ENCODE measurements at regions not wholly inside any gene's neighbourhood (a gene's known extent, or its start where the extent isn't known, plus 50 kb on each side); places are given as distances from the start of the nearest gene placed in this dataset.

GRCh38 chr7:68309271-68309670 lies 1289.0 kb upstream of the AUTS2 start:
- Histone ChIP-seq H3K36me3 (ENCODE audit: insufficient read depth, low read length) (no peaks in the 10 kb centered on the region), H3K27me3 (ENCODE audit: control insufficient read depth, insufficient read depth, low read length) (no peaks in the 10 kb centered on the region), H3K9me3 (replicated peaks; ENCODE audit: low read length) (peaks cover 7% of the 10 kb centered on the region), H3K4me1 (ENCODE audit: control insufficient read depth, insufficient read depth, low read length) (no peaks in the 10 kb centered on the region), H3K9ac (ENCODE audit: low read depth, low read length) (no peak overlapping the region), H3K4me3 (ENCODE audit: low read length) (no peak overlapping the region), H3K4me2 (ENCODE audit: low read length) (no peak overlapping the region)

GRCh38 chr7:68309806-68310205 lies 1288.5 kb upstream of the AUTS2 start:
- H3K36me3 ChIP-seq (ENCODE audit: insufficient read depth, low read length): no peaks in the 10 kb centered on the region
- H3K4me1 ChIP-seq (ENCODE audit: control insufficient read depth, insufficient read depth, low read length): no peaks in the 10 kb centered on the region
- H3K9me3 ChIP-seq (replicated peaks; ENCODE audit: low read length): peaks cover 7% of the 10 kb centered on the region
- no peak overlapping the region for H3K9ac ChIP-seq (ENCODE audit: low read depth, low read length)
- no peak overlapping the region for H3K4me3 ChIP-seq (ENCODE audit: low read length)
- H3K27me3 ChIP-seq (ENCODE audit: control insufficient read depth, insufficient read depth, low read length): no peaks in the 10 kb centered on the region
- H3K4me2 ChIP-seq (ENCODE audit: low read length): no peak overlapping the region

GRCh38 chr7:68311958-68312357 lies 1286.3 kb upstream of the AUTS2 start:
- no peak overlapping the region for H3K9ac ChIP-seq (ENCODE audit: low read depth, low read length)
- H3K4me3 ChIP-seq (ENCODE audit: low read length): no peak overlapping the region
- no peaks in the 10 kb centered on the region for H3K4me1 ChIP-seq (ENCODE audit: control insufficient read depth, insufficient read depth, low read length)
- H3K27me3 ChIP-seq (ENCODE audit: control insufficient read depth, insufficient read depth, low read length): no peaks in the 10 kb centered on the region
- peaks cover 5% of the 10 kb centered on the region for H3K9me3 ChIP-seq (replicated peaks; ENCODE audit: low read length)
- H3K36me3 ChIP-seq (ENCODE audit: insufficient read depth, low read length): no peaks in the 10 kb centered on the region
- no peak overlapping the region for H3K4me2 ChIP-seq (ENCODE audit: low read length)

- H3K4me3 ChIP-seq (ENCODE audit: low read length): no peak overlapping the region
- no peak overlapping the region for H3K4me2 ChIP-seq (ENCODE audit: low read length)
- H3K36me3 ChIP-seq (ENCODE audit: insufficient read depth, low read length): no peaks in the 10 kb centered on the region
- H3K4me1 ChIP-seq (ENCODE audit: control insufficient read depth, insufficient read depth, low read length): no peaks in the 10 kb centered on the region
- H3K9me3 ChIP-seq (replicated peaks; ENCODE audit: low read length): peaks cover 5% of the 10 kb centered on the region
- H3K9ac ChIP-seq (ENCODE audit: low read depth, low read length): no peak overlapping the region
- H3K27me3 ChIP-seq (ENCODE audit: control insufficient read depth, insufficient read depth, low read length): no peaks in the 10 kb centered on the region
Observed at GRCh38 chr7:68313806-68314205, 1284.5 kb upstream of the AUTS2 start.

GRCh38 chr7:68314208-68314607 lies 1284.1 kb upstream of the AUTS2 start:
- Histone ChIP-seq H3K9me3 (replicated peaks; ENCODE audit: low read length) (peaks cover 5% of the 10 kb centered on the region), H3K4me2 (ENCODE audit: low read length) (no peak overlapping the region), H3K27me3 (ENCODE audit: control insufficient read depth, insufficient read depth, low read length) (no peaks in the 10 kb centered on the region), H3K4me1 (ENCODE audit: control insufficient read depth, insufficient read depth, low read length) (no peaks in the 10 kb centered on the region), H3K9ac (ENCODE audit: low read depth, low read length) (no peak overlapping the region), H3K36me3 (ENCODE audit: insufficient read depth, low read length) (no peaks in the 10 kb centered on the region), H3K4me3 (ENCODE audit: low read length) (no peak overlapping the region)

GRCh38 chr7:68317476-68317875 lies 1280.8 kb upstream of the AUTS2 start:
- H3K4me1 ChIP-seq (ENCODE audit: control insufficient read depth, insufficient read depth, low read length): no peaks in the 10 kb centered on the region
- no peak overlapping the region for H3K4me3 ChIP-seq (ENCODE audit: low read length)
- H3K9ac ChIP-seq (ENCODE audit: low read depth, low read length): no peak overlapping the region
- H3K9me3 ChIP-seq (replicated peaks; ENCODE audit: low read length): no peaks in the 10 kb centered on the region
- H3K27me3 ChIP-seq (ENCODE audit: control insufficient read depth, insufficient read depth, low read length): no peaks in the 10 kb centered on the region
- no peaks in the 10 kb centered on the region for H3K36me3 ChIP-seq (ENCODE audit: insufficient read depth, low read length)
- no peak overlapping the region for H3K4me2 ChIP-seq (ENCODE audit: low read length)

- Histone ChIP-seq H3K27me3 (ENCODE audit: control insufficient read depth, insufficient read depth, low read length) (no peaks in the 10 kb centered on the region), H3K4me1 (ENCODE audit: control insufficient read depth, insufficient read depth, low read length) (no peaks in the 10 kb centered on the region), H3K4me3 (ENCODE audit: low read length) (no peak overlapping the region), H3K36me3 (ENCODE audit: insufficient read depth, low read length) (no peaks in the 10 kb centered on the region), H3K9me3 (replicated peaks; ENCODE audit: low read length) (no peaks in the 10 kb centered on the region), H3K4me2 (ENCODE audit: low read length) (no peak overlapping the region), H3K9ac (ENCODE audit: low read depth, low read length) (no peak overlapping the region)
Observed at GRCh38 chr7:68319061-68319460, 1279.2 kb upstream of the AUTS2 start.

- no peak overlapping the region for H3K4me3 ChIP-seq (ENCODE audit: low read length)
- no peaks in the 10 kb centered on the region for H3K9me3 ChIP-seq (replicated peaks; ENCODE audit: low read length)
- H3K9ac ChIP-seq (ENCODE audit: low read depth, low read length): no peak overlapping the region
- no peaks in the 10 kb centered on the region for H3K27me3 ChIP-seq (ENCODE audit: control insufficient read depth, insufficient read depth, low read length)
- no peaks in the 10 kb centered on the region for H3K36me3 ChIP-seq (ENCODE audit: insufficient read depth, low read length)
- no peak overlapping the region for H3K4me2 ChIP-seq (ENCODE audit: low read length)
- no peaks in the 10 kb centered on the region for H3K4me1 ChIP-seq (ENCODE audit: control insufficient read depth, insufficient read depth, low read length)
Observed at GRCh38 chr7:68321076-68321639, 1277.1 kb upstream of the AUTS2 start.

GRCh38 chr7:68321776-68322496 lies 1276.3 kb upstream of the AUTS2 start:
- H3K4me1 ChIP-seq (ENCODE audit: control insufficient read depth, insufficient read depth, low read length): no peaks in the 10 kb centered on the region
- no peaks in the 10 kb centered on the region for H3K36me3 ChIP-seq (ENCODE audit: insufficient read depth, low read length)
- H3K9me3 ChIP-seq (replicated peaks; ENCODE audit: low read length): no peaks in the 10 kb centered on the region
- no peaks in the 10 kb centered on the region for H3K27me3 ChIP-seq (ENCODE audit: control insufficient read depth, insufficient read depth, low read length)
- no peak overlapping the region for H3K4me3 ChIP-seq (ENCODE audit: low read length)
- H3K4me2 ChIP-seq (ENCODE audit: low read length): no peak overlapping the region
- no peak overlapping the region for H3K9ac ChIP-seq (ENCODE audit: low read depth, low read length)

- Histone ChIP-seq H3K27me3 (ENCODE audit: control insufficient read depth, insufficient read depth, low read length) (no peaks in the 10 kb centered on the region), H3K36me3 (ENCODE audit: insufficient read depth, low read length) (no peaks in the 10 kb centered on the region), H3K9ac (ENCODE audit: low read depth, low read length) (no peak overlapping the region), H3K4me1 (ENCODE audit: control insufficient read depth, insufficient read depth, low read length) (no peaks in the 10 kb centered on the region), H3K9me3 (replicated peaks; ENCODE audit: low read length) (no peaks in the 10 kb centered on the region), H3K4me2 (ENCODE audit: low read length) (no peak overlapping the region), H3K4me3 (ENCODE audit: low read length) (no peak overlapping the region)
Observed at GRCh38 chr7:68324621-68325020, 1273.7 kb upstream of the AUTS2 start.

GRCh38 chr7:68334216-68334615 lies 1264.1 kb upstream of the AUTS2 start:
- Histone ChIP-seq H3K4me2 (ENCODE audit: low read length) (no peak overlapping the region), H3K9ac (ENCODE audit: low read depth, low read length) (no peak overlapping the region), H3K27me3 (ENCODE audit: control insufficient read depth, insufficient read depth, low read length) (no peaks in the 10 kb centered on the region), H3K4me3 (ENCODE audit: low read length) (no peak overlapping the region), H3K9me3 (replicated peaks; ENCODE audit: low read length) (peaks cover 3% of the 10 kb centered on the region), H3K36me3 (ENCODE audit: insufficient read depth, low read length) (no peaks in the 10 kb centered on the region), H3K4me1 (ENCODE audit: control insufficient read depth, insufficient read depth, low read length) (no peaks in the 10 kb centered on the region)

- Histone ChIP-seq H3K9me3 (replicated peaks; ENCODE audit: low read length) (peaks cover 3% of the 10 kb centered on the region), H3K36me3 (ENCODE audit: insufficient read depth, low read length) (no peaks in the 10 kb centered on the region), H3K4me3 (ENCODE audit: low read length) (no peak overlapping the region), H3K4me1 (ENCODE audit: control insufficient read depth, insufficient read depth, low read length) (no peaks in the 10 kb centered on the region), H3K9ac (ENCODE audit: low read depth, low read length) (no peak overlapping the region), H3K4me2 (ENCODE audit: low read length) (no peak overlapping the region), H3K27me3 (ENCODE audit: control insufficient read depth, insufficient read depth, low read length) (no peaks in the 10 kb centered on the region)
Observed at GRCh38 chr7:68334636-68335272, 1263.5 kb upstream of the AUTS2 start.

Data from skeletal muscle satellite cell (primary cell).